ENCODE measurements at regions not wholly inside any gene's neighbourhood (a gene's known extent, or its start where the extent isn't known, plus 50 kb on each side); places are given as distances from the start of the nearest gene placed in this dataset.

DNA sequence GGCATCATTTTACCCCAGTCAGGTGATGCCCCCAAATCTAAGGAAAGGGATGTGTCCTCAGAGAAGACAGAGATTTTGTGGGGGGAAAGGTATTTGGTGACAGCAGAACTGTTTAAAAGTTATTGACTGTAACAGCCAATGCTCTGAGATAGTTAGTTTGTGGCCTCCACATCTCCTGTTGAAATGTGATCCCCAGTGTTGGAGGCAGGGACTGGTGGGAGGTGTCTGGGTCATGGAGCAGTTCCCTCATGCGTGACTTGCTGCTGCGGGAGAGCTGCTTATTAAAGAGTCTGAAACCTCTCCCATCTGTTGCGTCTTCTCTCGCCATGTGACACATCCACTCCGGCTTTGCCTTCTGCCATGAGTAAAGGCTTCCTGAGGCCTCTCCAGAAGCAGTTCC is 282.8 kb upstream of the FOXQ1 start:
- DNase-seq = no peak
- Histone ChIP-seq H3K27me3 (replicated peaks) (no peaks in the 10 kb centered on the region), H3K36me3 (replicated peaks) (no peaks in the 10 kb centered on the region), H3K4me3 (ENCODE audit: low read depth, low read length) (no peak overlapping the region), H3K27ac (no peak overlapping the region)
- TF ChIP-seq, protein P1, sequence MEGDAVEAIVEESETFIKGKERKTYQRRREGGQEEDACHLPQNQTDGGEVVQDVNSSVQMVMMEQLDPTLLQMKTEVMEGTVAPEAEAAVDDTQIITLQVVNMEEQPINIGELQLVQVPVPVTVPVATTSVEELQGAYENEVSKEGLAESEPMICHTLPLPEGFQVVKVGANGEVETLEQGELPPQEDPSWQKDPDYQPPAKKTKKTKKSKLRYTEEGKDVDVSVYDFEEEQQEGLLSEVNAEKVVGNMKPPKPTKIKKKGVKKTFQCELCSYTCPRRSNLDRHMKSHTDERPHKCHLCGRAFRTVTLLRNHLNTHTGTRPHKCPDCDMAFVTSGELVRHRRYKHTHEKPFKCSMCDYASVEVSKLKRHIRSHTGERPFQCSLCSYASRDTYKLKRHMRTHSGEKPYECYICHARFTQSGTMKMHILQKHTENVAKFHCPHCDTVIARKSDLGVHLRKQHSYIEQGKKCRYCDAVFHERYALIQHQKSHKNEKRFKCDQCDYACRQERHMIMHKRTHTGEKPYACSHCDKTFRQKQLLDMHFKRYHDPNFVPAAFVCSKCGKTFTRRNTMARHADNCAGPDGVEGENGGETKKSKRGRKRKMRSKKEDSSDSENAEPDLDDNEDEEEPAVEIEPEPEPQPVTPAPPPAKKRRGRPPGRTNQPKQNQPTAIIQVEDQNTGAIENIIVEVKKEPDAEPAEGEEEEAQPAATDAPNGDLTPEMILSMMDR (IDR thresholded peaks at IDR 0.05; ENCODE audit: low read depth, low read length, missing control alignments) = no peak
- in situ Hi-C loops (cut with HindIII; ENCODE audit: low pct_ligation_motif_present, low sequenced_read_pairs) = no loop called here

- in situ Hi-C loops (cut with HindIII; ENCODE audit: low pct_ligation_motif_present, low sequenced_read_pairs) = no loop called here
- no peak overlapping the region for H3K4me3 ChIP-seq (ENCODE audit: low read depth, low read length)
- H3K27ac ChIP-seq = no peak overlapping the region
- no peaks in the 10 kb centered on the region for H3K27me3 ChIP-seq (replicated peaks)
- TF ChIP-seq, protein P1 (IDR thresholded peaks at IDR 0.05; ENCODE audit: low read depth, low read length, missing control alignments) = no peak
- DNase-seq = no peak
- no peaks in the 10 kb centered on the region for H3K36me3 ChIP-seq (replicated peaks)
Measured at GRCh38 chr6:1028723-1029122, 283.2 kb upstream of the FOXQ1 start.

GRCh38 chr6:1027795-1028569 is 283.9 kb upstream of the FOXQ1 start:
- H3K4me3 ChIP-seq (ENCODE audit: low read depth, low read length) = no peak overlapping the region
- TF ChIP-seq, protein P1 (IDR thresholded peaks at IDR 0.05; ENCODE audit: low read depth, low read length, missing control alignments) = no peak
- no peak overlapping the region for H3K27ac ChIP-seq
- H3K36me3 ChIP-seq (replicated peaks) = no peaks in the 10 kb centered on the region
- in situ Hi-C loops (cut with HindIII; ENCODE audit: low pct_ligation_motif_present, low sequenced_read_pairs) = no loop called here
- no peak for DNase-seq
- H3K27me3 ChIP-seq (replicated peaks) = no peaks in the 10 kb centered on the region

DNA sequence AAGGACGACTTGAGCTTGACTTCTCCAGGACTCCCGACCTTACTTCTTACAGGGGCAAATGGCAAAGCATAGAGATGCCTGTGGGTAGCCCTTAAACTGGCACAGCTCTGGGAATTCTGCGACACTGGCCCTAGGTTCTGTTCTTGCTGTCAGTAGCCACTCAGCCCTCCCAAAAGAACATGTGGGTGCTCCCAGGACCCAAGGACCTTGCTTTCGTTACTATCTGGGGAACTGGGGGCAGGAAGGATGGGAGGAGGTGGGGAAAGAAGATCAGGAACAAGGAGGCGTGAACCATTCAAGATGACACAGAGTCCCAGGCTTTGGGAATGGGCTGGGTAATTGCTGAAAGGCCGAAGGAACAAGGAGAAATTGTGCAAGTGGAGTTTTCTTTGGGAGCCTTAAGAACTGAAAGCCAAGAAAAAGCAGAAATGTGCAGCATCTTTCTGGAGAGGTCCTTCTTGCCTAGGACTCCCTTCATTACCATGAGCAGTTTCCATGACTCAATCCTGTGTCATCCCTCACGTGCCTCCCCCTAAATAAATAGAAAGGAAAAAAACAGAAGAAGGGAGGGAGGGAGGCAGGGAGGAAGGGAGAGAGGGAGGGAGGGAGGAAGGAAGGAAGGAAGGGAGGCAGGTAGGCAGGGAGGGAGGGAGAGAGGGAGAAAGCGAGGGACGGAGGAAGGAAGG is 284.6 kb upstream of the FOXQ1 start:
- TF ChIP-seq, protein P1 (IDR thresholded peaks at IDR 0.05; ENCODE audit: low read depth, low read length, missing control alignments) = no peak

GRCh38 chr6:1025821-1026220 is 286.1 kb upstream of the FOXQ1 start:
- H3K27me3 ChIP-seq (replicated peaks) = no peaks in the 10 kb centered on the region
- no peak overlapping the region for H3K4me3 ChIP-seq (ENCODE audit: low read depth, low read length)
- no peak for DNase-seq
- in situ Hi-C loops (cut with HindIII; ENCODE audit: low pct_ligation_motif_present, low sequenced_read_pairs) = no loop called here
- TF ChIP-seq, protein P1 (IDR thresholded peaks at IDR 0.05; ENCODE audit: low read depth, low read length, missing control alignments) = no peak
- H3K27ac ChIP-seq = no peak overlapping the region
- no peaks in the 10 kb centered on the region for H3K36me3 ChIP-seq (replicated peaks)

More for the DNA sequence above, 284.6 kb upstream of the FOXQ1 start:
- DNase-seq = peak; percentile 13
- H3K4me3 ChIP-seq (ENCODE audit: low read depth, low read length) = no peak overlapping the region
- H3K27me3 ChIP-seq (replicated peaks) = no peaks in the 10 kb centered on the region
- in situ Hi-C loops (cut with HindIII; ENCODE audit: low pct_ligation_motif_present, low sequenced_read_pairs) = no loop called here
- H3K36me3 ChIP-seq (replicated peaks) = no peaks in the 10 kb centered on the region
- no peak overlapping the region for H3K27ac ChIP-seq
